ENCODE measurements at regions not wholly inside any gene's neighbourhood (a gene's known extent, or its start where the extent isn't known, plus 50 kb on each side); places are given as distances from the start of the nearest gene placed in this dataset.

- TF ChIP-seq, protein P1, sequence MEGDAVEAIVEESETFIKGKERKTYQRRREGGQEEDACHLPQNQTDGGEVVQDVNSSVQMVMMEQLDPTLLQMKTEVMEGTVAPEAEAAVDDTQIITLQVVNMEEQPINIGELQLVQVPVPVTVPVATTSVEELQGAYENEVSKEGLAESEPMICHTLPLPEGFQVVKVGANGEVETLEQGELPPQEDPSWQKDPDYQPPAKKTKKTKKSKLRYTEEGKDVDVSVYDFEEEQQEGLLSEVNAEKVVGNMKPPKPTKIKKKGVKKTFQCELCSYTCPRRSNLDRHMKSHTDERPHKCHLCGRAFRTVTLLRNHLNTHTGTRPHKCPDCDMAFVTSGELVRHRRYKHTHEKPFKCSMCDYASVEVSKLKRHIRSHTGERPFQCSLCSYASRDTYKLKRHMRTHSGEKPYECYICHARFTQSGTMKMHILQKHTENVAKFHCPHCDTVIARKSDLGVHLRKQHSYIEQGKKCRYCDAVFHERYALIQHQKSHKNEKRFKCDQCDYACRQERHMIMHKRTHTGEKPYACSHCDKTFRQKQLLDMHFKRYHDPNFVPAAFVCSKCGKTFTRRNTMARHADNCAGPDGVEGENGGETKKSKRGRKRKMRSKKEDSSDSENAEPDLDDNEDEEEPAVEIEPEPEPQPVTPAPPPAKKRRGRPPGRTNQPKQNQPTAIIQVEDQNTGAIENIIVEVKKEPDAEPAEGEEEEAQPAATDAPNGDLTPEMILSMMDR (IDR thresholded peaks at IDR 0.05; ENCODE audit: insufficient read depth, low read length, poor library complexity, severe bottlenecking): no peak
- no peak for TF ChIP-seq EZH2phosphoT487 (conservative IDR thresholded peaks at IDR 0.05; ENCODE audit: low read length)
Measured at GRCh38 chr11:97684486-97685439, 1295.0 kb downstream of the JRKL start.
